GM21576 (cell line): ENCODE measurements at regions not wholly inside any gene's neighbourhood (a gene's known extent, or its start where the extent isn't known, plus 50 kb on each side); places are given as distances from the start of the nearest gene placed in this dataset.

Source experiments
- ATAC-seq: cut with Tn5 transposase; IDR thresholded peaks from one replicate; pipeline ENCODE4 v1.9.1; 2021; ENCODE audit warnings: mild to moderate bottlenecking, moderate library complexity; ENCODE audit not compliant: unreplicated experiment

DNA sequence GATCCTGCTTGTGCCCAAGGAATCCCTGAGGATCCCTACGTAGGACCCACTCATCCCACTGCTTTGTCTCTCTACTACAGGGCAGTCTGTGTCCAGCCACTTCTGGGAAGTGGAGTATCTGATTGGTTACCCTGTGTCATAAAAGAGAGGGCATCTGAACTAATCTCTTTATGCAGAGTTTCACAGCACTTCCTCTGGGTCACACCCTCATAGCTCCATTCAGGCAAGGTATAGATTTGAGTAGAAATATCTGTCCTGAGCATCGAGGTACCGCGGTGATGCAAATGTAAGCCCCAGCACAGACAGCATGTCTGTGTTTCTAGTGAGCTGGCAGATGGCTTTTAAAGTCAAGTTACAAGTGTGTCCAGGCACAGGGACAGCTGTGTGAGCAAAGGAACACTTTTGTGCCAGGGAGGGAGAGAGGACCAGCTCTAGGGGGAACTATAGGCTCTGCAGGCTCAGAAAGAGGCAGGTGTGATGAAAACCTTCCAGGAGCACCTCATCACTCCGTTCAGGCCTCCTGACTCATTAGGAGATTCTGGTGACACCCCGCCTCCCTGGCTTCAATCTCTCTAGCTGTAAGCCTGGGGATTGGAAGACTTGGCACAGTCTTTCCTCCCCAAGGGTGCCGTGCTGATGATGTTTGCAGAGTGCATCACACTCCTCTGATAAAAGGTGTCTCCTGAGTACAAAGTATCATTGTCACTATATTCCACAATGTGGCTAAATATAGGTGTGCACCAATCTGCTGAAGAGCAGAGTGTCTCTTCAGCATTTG is 84.3 kb upstream of the UBL3 start:
- ATAC-seq: no peak

DNA sequence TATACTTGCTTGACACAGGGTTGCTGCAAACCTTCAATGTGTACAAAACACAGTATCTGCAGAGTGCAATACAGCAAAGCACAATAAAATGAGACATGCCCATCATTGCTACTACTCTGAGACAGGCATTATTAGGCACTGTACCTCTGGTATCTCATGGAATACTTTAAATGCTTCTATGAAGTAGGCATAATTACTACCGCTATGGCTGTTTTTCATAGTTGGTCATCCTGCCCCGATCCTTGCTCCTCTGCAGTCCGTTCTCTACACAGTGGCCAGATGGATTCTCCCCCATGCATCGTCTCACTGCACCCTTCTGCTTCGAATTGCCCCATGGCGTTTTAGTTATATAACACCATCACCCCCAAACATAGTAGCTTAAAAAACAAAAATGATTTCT is 83.0 kb upstream of the UBL3 start:
- no peak for ATAC-seq

DNA sequence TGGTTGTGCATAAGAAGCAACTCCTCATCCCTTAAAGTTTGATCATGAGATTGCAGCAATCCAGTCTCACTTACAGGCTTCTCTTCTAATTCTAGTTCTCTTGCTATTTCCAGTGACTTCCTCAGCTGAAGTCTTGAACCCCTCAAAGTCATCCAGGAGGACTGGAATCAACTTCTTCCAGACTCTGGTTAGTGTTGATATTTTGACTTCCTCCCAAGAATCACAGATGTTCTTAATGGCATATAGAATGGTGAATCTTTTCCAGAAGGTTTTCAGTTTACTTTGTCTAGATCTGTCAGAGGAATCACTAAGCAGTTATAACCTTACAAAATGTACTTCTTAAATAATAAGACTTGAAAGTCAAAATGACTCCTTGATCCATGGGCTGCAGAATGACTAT is 81.3 kb upstream of the UBL3 start:
- no peak for ATAC-seq

DNA sequence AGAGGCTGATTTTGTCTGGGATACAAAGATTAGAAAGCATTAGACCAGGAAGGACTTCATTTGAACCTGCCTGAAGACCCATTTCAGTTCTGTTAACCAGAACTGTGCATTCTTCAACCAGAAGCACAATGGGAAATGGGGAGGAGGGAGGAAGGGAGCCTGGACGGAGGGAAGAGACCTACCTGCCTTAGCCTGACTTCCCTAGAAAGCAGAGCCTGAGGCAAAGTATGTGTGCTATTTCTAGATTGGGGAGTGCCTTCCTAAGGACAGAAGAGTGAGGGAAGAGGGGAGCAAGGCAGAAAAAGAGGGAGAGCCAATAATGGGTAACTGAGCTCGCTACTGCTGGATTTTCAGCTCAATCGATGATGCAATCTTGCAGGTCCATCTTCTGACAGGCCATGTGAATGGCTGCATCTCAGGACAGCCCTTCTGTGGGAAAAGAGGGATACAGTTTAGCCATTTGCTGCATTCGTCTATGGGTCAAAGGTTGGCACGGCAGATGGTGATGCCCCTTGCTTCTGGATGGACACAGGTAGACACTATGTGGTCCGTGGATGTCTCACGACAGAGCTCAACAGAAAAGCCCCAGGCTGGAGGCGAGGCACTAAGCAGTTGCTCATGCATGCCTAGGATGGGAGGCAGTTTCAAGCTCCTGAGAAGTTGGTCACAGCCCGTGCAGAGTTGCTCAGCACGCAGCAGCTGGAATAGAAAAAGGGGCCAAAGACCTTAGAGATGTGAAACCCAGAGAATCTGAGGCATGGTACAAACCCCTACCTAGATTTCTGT is 78.8 kb upstream of the UBL3 start:
- ATAC-seq: no peak

DNA sequence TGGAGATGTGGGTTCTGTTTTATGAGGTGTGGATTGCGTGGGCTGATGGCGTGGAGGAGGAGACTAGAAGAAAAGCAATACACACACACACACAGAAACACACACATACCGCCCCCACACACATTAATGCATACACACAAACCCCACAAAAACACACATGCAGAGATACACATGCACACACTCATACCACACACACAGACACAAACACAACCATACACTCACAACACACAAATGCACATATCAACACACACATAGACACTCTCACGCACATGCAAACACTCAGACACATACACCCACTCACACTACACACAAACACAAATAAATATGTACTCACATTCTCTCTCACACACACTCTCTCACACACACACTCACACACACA is 75.7 kb upstream of the UBL3 start:
- no peak for ATAC-seq

DNA sequence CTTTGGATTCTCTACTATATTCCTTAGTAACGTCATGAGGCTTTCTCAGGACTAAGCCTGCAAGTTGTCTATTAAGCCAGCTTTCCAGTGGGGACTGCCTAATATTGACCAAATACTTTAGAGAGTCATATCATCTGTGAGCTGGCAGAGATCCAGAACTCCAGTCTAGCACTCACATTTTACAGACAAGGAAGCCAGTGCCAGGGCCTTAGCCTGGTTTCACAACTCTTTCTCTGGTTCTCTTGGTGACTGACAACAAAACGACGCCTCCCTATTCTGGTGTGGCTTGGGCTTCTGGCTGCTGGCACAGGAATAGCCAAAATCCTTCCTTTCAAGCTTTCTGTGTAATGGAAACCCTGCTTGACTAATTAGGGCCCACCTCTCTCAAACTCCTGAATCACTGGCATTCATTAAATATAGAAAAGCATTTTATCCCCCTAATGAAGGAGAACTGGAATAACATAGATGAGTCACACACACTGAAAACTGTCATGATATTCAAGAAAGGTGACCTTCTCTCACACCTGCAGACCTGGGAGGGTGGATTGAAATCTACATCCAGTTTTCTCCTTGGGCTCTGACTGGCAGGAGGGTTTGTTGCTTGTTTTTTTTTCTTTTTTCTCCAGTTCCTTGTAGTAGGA is 75.2 kb upstream of the UBL3 start:
- no peak for ATAC-seq

DNA sequence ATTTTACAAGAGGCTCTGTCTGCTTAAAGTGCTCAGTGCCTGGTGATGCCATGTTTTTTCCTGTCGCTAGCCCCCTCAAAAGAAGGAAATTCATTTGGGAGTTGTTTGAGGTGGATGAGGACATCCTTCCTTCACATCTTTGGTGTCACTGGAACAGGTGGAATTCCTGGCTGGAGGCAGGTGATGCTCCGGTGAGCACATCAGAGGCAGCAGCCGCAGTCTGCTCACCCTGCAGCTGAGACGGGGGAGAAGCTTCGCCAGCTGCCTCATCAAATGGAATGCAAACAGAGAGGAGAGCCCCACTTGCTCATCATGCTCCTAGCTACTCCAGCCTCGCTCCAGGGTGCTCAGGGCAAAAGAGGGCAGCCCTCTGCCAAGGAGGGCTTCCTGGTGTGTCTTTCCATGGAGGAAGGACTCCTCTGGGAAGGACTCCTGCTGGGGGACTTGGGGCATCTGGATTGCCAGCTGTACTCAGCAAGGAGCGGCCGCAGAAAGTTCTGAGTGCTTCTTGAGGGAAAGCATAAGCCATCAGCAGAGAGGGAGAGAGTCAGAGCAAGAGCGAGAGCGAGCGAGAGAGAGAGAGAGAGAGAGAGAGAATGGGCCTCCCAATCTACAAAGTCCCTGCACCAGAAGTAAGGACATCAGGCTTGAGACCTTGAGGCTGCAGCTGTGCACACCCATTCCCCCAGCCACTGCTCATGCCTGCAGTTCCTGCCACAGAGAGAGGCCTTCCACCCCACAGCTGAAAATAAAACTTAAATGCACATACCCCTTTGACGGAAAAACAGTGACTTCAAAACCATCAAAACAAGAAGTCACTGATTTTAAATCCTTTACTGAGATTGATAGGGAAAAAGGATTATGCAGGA is 74.3 kb upstream of the UBL3 start:
- ATAC-seq: no peak

DNA sequence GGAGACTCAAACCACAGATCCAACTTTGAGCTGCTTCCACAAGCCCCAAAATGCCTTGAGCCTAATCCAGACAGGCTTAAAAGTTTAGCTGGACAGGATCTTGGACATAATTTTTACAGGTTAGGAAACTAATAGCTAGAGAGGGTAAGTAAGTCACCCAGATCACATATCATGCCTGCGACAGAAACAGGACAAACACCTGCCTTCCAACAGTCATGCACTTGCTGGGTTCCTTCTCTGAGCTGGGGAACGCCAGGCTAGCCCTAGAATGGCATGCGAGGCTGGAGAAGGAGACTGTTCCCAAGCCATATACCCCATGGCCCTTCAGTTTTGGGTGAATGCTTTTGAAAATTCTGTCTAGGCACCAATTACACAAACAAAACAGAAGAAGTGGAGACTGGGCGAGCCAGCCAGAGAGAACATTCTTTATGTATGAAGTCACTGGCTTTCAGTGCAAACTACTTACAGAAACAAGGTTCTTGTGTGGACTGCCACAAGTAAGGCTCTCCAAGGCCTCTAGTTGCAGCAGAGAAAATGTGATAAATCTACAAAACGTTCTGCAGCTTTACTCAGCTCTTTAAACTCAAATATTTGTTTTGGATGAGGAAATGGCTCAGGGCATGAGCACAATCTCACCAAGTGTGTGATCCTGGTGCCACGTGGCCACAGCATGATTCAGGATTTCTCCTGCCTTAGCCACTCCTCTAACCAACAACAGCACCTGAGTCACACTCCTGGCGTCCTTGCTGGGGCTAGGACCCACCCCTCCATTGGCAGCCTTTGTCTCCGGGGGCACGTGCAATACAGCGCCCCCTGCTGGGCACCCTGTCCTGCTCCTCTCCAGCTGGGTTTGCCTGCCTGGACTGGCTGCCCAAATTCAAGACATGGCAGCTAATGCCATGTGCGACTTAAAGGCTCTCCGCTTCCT is 73.4 kb upstream of the UBL3 start:
- ATAC-seq: no peak

DNA sequence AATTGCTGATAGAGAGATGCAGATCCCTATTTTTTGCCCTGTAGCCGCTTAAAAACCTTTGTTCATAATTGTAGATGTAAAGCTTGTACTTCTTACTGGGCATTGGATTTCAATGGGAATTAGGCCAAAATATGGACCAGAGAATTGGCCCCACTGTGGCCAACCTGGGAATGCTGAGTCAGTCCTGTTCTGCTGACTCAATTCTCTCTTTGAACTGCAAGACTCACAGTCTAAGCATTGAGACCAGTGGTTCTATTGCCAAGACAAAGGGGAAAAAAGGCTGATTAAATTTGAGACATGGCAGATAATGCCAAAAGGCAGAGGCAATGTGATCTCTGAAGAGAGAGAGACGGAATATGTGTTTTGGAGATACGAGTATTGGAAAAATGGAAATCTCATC is 72.5 kb upstream of the UBL3 start:
- ATAC-seq: no peak

DNA sequence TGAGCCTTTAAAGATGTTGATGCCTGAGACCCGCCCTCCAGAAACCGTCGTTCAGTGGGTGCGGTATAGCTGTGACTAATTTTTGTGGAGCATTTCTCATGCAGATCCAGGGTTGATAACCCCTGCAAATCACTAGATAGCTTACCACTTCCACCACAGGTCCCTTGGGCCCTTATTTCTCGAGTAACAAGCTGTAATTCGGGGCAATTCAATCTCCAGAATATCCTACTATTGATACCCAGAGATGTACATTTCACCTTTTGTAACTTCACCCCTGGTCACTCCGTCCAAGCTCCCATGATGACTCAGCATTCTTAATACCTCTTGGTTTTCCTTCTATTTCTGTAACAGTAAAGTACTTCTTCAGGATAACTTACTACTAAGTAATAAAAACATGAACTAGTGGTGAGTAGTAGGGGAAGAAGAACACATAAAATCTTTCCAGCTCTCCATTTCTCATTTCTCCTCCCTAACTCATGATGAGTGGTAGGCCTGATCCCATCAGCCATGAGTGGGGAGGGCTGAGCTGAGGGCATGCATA is 71.9 kb upstream of the UBL3 start:
- no peak for ATAC-seq

DNA sequence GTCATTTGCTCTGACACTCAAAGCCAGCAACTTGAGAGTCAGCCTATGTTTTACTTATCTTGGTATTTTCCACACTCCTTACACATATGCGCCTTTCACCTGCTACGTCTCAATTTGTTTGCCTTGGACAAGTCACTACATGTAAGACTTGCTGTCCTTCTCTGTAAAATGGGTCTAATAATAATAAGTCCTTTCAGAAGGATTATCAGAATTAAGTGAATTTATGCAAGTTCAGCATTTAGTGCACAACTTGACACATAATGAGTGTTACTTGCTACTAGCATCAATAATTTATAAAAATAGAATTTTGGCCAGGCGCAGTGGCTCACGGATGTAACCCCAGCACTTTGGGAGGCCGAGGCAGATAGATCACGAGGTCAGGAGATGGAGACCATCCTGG is 71.1 kb upstream of the UBL3 start:
- ATAC-seq: no peak

DNA sequence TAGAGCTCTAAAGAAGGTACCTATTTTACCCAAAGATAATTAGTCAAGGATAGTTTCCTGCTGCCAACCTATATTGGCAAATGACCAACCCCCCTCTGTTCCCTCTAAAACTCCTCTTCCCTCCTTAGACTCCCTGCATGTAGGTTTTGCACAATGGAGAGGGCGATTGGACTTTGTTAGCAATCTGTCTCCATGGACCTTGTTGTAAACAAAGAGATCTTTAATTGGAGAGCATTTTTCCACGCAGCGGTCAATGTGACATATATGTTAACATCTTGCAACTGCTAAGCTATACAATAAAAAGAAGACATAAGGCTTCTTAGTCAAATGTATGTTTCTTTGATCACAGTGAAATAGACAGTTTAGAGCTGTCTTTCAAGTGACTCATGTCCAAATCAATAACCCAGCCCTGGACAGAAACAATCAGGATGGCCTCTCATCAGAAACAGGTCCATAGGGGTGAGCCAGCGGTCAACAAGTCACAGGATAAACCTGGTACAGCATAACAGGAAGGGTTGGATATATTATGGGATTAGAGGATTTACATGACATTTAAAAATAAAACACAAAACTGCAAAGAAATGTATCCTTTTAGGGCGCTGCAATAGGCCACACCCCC is 69.7 kb upstream of the UBL3 start:
- no peak for ATAC-seq

DNA sequence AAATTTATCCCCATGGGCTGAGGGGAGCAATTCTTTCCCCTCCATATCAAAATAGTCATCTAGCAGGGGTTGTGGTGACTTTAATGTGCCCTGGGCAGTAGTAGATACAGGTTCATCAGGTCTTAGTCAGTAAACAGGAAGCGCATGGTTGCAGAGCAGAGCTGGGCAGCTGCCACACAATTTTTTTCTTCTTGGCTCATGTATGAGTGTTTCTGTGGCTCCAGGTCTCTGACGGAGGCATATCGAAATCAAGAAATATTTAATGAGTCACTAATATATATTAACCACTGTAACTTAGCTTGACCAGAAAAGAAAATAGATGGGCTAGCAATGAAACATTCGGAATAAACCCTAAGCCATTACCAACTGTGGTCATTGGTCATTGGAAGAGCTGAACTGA is 68.4 kb upstream of the UBL3 start:
- no peak for ATAC-seq

DNA sequence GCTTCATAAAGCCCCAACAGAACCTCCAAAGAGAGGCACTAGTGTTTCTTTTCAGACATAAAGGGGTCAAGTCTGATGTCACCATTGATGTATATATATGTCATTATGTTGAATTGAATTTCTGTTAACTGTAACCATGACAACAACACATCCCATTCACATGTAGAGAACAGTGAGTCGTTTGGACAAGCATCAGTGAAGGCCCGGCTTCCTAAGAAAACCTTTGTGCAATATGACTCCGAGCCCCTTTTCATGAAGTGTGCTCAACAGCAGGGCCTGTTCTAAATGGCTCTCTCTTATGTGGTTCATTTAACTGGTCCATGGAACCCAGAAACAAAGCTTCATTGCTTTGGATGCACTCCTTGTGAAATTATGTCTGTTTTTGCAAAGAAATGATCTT is 67.2 kb upstream of the UBL3 start:
- ATAC-seq: no peak

DNA sequence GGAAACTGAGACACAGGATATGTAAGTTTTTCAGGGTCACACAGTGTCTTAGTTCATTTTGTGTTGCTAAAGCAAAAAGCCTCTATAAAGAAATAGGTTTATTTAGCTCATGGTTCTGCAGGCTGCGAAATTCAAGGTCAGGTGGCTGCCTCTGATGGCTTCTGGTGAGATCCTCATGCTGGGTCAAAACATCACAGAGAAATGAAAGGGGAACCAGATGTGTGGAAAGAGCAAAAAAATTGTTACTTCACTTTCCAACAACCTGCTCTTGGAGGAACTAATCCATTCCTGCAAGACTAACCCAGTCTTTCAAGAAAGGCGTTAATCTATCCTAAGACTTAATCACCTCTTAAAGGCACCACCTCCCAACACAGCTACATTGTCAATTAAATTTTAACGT is 64.2 kb upstream of the UBL3 start:
- no peak for ATAC-seq

DNA sequence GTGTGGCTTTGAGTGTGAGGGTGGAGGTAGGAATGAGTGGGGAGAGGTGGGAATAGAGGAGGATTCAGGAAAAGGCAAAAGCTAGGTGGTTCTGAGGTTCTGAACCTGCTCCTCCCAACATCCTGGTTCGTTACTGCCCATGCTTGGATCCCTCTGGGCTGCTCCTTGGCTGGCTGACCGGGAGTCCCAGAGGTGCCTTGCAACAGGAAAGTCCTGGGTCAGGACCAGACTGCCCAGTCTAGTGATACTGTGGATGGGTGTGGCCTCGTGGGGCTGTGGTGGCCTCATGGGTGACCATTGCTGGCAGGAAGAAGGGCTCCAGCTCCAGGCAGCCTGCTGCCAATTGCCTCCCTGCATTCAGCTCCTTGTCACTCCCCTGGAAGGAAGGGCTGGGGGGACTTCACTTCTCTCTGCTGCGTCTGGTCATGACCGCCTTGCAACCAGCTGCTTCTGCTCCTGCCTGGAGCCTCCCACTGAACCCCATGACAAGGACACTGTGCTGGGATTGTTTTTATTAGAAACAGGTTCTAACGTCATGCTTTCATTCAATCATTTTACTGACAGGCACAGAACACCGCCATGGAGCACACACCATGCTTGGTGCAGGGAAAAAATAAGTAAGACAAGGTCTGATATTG is 61.5 kb upstream of the UBL3 start:
- ATAC-seq: no peak

DNA sequence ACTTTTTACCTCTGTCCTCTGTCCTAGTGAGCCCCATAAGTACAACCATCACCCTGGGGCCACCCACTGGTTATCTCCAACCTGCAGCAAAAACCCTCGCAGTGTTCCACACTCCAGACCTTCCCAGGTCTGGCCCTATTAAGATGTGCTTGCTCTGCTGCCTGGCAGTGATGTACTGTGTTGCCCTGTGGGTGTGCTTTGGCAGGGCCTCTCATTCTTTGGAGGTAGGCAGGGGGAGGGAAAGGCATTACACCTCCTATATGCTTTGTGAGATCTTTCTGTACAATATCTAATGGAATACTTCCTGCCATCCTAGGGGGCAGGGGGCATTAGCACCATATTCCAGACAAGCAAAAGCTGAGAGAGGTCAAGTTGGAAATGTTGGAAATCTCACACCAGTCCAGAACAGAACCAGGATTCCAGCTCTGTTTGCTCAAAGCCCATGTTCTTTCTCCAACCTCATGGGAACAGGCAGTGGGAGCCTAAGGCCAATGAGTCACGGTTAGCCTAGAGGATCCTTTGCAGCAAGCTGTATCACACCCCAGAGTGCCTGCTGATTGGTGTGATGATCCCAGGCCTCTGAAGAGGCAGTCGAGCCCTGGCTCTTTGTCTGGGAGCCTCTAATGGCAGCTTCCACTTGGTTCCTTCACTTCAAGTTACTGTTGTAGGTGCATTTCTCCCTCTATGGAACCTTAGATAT is 59.7 kb upstream of the UBL3 start:
- ATAC-seq: no peak

DNA sequence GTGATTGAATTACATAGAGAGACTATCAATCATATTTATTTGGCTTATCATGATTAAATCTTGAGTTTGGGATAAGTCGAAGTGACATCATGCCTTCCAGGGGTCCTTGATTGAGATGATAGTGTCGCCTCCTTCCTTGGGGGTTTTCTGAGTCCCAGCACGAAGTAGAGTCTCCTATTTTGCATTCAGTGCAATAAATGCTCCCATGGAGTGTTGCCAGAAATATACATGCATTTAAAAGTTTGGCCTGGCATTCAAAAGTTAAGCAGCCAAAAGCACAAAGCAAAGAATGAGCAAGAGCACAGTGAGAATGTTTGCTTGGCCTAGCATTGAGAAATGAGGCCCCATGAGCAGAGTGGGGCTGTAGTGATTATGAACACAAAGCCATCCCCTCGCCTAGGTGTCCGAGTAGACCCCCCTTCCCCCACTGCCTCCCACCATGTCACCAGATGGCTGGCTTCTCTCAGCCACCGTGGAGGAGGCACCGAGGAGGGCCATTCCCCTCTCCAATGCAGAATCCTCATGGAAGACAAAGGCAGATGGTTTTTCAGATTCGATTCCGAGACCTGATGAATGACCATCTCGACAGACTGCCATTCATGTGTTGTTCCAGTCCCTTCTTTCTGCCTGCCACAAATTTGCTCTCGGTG is 58.8 kb upstream of the UBL3 start:
- ATAC-seq: no peak
